ENCODE measurements at regions not wholly inside any gene's neighbourhood (a gene's known extent, or its start where the extent isn't known, plus 50 kb on each side); places are given as distances from the start of the nearest gene placed in this dataset.

DNA sequence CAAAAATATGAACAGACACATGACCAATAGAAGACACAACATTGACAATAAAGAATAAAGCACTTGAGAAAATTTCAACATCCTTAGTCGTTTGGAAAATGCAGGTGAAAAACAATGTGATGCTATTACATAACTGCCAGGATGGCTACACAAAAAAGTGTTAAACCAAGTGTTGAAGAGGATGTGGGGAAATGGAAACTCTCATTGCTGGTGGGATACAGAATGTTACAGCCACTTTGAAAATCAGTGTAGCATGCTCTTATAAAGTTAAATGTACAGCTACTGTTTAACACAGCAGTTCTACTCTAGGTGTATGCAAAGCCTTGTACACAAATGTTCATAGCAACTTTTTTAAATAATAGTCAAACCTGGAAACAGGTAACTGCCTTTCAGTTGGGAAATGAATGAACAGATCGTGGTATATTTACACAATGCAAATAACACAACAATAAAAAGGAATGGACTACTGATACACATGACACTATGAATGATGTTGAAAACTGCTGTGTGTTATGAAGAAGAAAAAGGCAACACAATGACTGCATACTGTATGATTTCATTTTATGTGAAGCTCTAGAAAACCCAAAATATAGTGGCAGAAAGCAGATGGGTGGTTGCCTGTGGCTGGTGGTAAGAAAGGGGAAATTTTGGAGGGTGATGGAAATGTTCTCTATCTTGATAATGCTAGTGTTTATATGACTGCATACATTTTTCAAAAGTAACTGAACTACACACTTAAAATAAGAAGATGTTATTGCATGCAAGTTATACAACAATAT is 102.2 kb upstream of the VIPR2 start:
- Histone ChIP-seq H3K27ac (no peak overlapping the region), H3K4me1 (replicated peaks in 1 of 2) (no peaks in the 10 kb centered on the region), H3K4me3 (no peak overlapping the region)
- no peak for ATAC-seq (replicated peaks in 6 of 8)
- WGBS, 10 experiments = 0 to 59% (median 2%) methylated on average over 1 to 2 of the region's 2 CpGs; no CpG with 5 or more reads in 2 of the 10 experiments
- in situ Hi-C loops (cut with MboI; ENCODE audit: low pct_unique_long_range_greater_than_20kb in 2 of 9, low sequenced_read_pairs in 9 of 9, unreplicated experiment in 9 of 9) = no loop called here

- in situ Hi-C loops (cut with MboI; ENCODE audit: low pct_unique_long_range_greater_than_20kb in 2 of 9, low sequenced_read_pairs in 9 of 9, unreplicated experiment in 9 of 9) = no loop called here
- Histone ChIP-seq H3K27ac (no peak overlapping the region), H3K4me1 (replicated peaks in 1 of 2) (no peaks in the 10 kb centered on the region), H3K4me3 (no peak overlapping the region)
- no peak for ATAC-seq (replicated peaks in 6 of 8)
- WGBS, 10 experiments = 0 to 100% (median 50%) methylated on average over 1 to 4 of the region's 4 CpGs
Measured at GRCh38 chr7:159240962-159241361, 96.3 kb upstream of the VIPR2 start.

DNA sequence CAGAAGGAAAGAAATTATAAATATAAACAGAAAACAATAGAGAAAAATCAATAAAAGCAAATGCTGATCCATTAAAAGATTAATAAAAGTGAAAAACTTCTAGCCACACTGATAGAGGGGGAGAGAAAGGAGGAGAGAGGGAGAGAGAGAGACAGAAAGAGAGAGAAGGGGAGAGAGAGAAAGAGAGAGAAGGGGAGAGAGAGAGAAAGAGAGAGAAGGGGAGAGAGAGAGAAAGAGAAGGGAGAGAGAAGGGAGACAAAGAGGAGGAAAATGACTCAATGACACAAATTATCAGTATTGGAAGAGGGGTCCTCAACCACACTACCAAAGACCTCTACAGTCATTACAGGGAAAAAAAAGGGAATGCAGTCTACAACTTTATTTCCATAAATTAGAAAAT is 94.4 kb upstream of the VIPR2 start:
- Histone ChIP-seq H3K27ac (no peak overlapping the region), H3K4me1 (replicated peaks in 1 of 2) (no peaks in the 10 kb centered on the region), H3K4me3 (no peak overlapping the region)
- ATAC-seq (replicated peaks in 6 of 8) = no peak
- in situ Hi-C loops (cut with MboI; ENCODE audit: low pct_unique_long_range_greater_than_20kb in 2 of 9, low sequenced_read_pairs in 9 of 9, unreplicated experiment in 9 of 9) = no loop called here

GRCh38 chr7:159238541-159238940 is 93.9 kb upstream of the VIPR2 start:
- Histone ChIP-seq H3K4me3 (no peak overlapping the region), H3K4me1 (replicated peaks in 1 of 2) (no peaks in the 10 kb centered on the region), H3K27ac (no peak overlapping the region)
- no peak for ATAC-seq (replicated peaks in 6 of 8)
- 0 to 91% (median 64%) methylated on average over 1 of the region's 1 CpG; no CpG with 5 or more reads in 1 of the 10 experiments for WGBS, 10 experiments
- in situ Hi-C loops (cut with MboI; ENCODE audit: low pct_unique_long_range_greater_than_20kb in 2 of 9, low sequenced_read_pairs in 9 of 9, unreplicated experiment in 9 of 9) = no loop called here

DNA sequence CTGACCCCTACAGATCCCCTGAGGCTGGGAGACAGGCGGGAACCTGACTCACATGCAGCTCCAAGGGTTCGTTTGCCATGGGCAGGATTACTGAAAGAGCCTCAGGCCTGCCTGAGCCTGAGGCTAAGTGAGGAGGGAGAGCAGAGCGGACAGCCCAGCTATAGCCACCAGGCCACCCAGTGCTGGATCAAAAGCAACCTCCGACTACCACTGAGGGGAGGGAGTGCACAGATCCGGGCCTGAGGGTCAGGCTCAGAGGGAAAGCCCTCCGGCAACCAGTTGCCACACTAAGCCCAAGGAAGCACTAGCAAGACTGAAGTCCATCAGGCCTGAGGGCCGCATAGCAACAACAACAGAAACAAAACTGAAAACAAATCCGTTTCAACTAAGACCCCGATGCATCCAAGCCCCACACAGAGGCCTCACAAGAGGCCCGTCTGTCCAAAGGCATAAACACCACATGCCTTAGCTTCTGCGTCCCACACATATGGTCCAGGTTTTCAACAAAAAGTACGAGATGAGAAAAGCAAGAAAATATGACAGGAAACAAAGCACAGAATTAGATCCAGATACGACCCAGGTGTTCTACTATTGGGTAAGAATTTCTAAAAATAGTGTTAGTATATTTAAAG is 92.5 kb upstream of the VIPR2 start:
- Histone ChIP-seq H3K27ac (no peak overlapping the region), H3K4me3 (no peak overlapping the region), H3K4me1 (replicated peaks in 1 of 2) (no peaks in the 10 kb centered on the region)
- ATAC-seq (replicated peaks in 6 of 8) = peak in 1 of 8 experiments; percentile 46
- in situ Hi-C loops (cut with MboI; ENCODE audit: low pct_unique_long_range_greater_than_20kb in 2 of 9, low sequenced_read_pairs in 9 of 9, unreplicated experiment in 9 of 9) = no loop called here
- 0 to 86% (median 61%) methylated on average over 1 to 10 of the region's 13 CpGs; no CpG with 5 or more reads in 1 of the 10 experiments for WGBS, 10 experiments

GRCh38 chr7:159231017-159231416 is 86.3 kb upstream of the VIPR2 start:
- no peak for ATAC-seq (replicated peaks in 6 of 8)
- Histone ChIP-seq H3K27ac (no peak overlapping the region), H3K4me3 (no peak overlapping the region), H3K4me1 (replicated peaks in 1 of 2) (no peaks in the 10 kb centered on the region)
- 60 to 100% (median 86%) methylated on average over 3 to 10 of the region's 33 CpGs; no CpG with 5 or more reads in 5 of the 10 experiments for WGBS, 10 experiments
- in situ Hi-C loops (cut with MboI; ENCODE audit: low pct_unique_long_range_greater_than_20kb in 2 of 9, low sequenced_read_pairs in 9 of 9, unreplicated experiment in 9 of 9) = no loop called here

GRCh38 chr7:159229683-159230475 is 85.2 kb upstream of the VIPR2 start:
- in situ Hi-C loops (cut with MboI; ENCODE audit: low pct_unique_long_range_greater_than_20kb in 2 of 9, low sequenced_read_pairs in 9 of 9, unreplicated experiment in 9 of 9) = no loop called here
- H3K4me3 ChIP-seq = no peak overlapping the region
- H3K4me1 ChIP-seq (replicated peaks in 1 of 2) = no peaks in the 10 kb centered on the region
- H3K27ac ChIP-seq = no peak overlapping the region
- WGBS, 10 experiments = 15 to 83% (median 42%) methylated on average over 2 to 12 of the region's 13 CpGs; no CpG with 5 or more reads in 3 of the 10 experiments
- no peak for ATAC-seq (replicated peaks in 6 of 8)

- no peak for ATAC-seq (replicated peaks in 6 of 8)
- Histone ChIP-seq H3K27ac (no peak overlapping the region), H3K4me1 (replicated peaks in 1 of 2) (no peaks in the 10 kb centered on the region), H3K4me3 (no peak overlapping the region)
- WGBS, 10 experiments = 0 to 94% (median 60%) methylated on average over 1 to 4 of the region's 5 CpGs; no CpG with 5 or more reads in 3 of the 10 experiments
- in situ Hi-C loops (cut with MboI; ENCODE audit: low pct_unique_long_range_greater_than_20kb in 2 of 9, low sequenced_read_pairs in 9 of 9, unreplicated experiment in 9 of 9) = no loop called here
Measured at GRCh38 chr7:159227433-159227832, 82.8 kb upstream of the VIPR2 start.

DNA sequence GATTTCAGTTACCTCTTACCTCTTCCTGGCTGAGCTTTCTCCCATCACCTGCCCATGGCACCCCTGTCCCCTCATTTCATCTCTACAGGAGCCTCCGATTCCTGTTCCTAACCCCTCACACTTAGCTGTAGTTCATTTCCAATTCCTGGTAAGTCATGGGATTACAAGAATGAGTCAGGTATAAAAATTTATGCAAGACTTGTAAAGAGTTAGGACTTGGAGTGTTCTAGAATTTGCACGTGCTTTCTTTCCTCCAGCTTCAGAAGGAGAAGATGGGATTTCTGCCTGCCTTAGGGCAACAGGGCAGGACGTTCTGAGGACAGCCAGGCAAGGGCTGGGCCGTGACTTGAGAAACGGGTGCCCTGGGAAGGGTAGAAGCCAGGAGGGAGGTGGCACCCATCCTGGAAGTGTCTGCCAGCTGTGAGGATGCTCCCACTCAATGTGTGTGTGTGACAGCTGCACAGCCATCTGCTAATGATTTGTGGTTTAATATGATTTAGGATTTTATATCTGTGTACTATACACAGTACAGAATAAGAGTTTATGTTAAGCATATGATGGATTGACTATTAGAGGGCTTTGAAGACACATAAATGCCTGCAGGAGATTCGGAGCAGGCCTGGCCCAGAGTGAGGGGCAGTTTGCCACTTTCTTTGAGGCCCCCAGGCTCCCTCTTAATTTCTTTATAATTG is 81.5 kb upstream of the VIPR2 start:
- Histone ChIP-seq H3K4me3 (no peak overlapping the region), H3K27ac (no peak overlapping the region), H3K4me1 (replicated peaks in 1 of 2) (no peaks in the 10 kb centered on the region)
- in situ Hi-C loops (cut with MboI; ENCODE audit: low pct_unique_long_range_greater_than_20kb in 2 of 9, low sequenced_read_pairs in 9 of 9, unreplicated experiment in 9 of 9) = no loop called here
- peak in 3 of 8 experiments; percentile 29 to 60 (median 57) for ATAC-seq (replicated peaks in 6 of 8)
- WGBS, 10 experiments = 0 to 86% (median 49%) methylated on average over 1 to 4 of the region's 6 CpGs; no CpG with 5 or more reads in 1 of the 10 experiments

- no peak for ATAC-seq (replicated peaks in 6 of 8)
- WGBS, 10 experiments = 39 to 80% (median 64%) methylated on average over 4 to 7 of the region's 7 CpGs; no CpG with 5 or more reads in 5 of the 10 experiments
- in situ Hi-C loops (cut with MboI; ENCODE audit: low pct_unique_long_range_greater_than_20kb in 2 of 9, low sequenced_read_pairs in 9 of 9, unreplicated experiment in 9 of 9) = no loop called here
- Histone ChIP-seq H3K4me1 (replicated peaks in 1 of 2) (no peaks in the 10 kb centered on the region), H3K4me3 (no peak overlapping the region), H3K27ac (no peak overlapping the region)
Measured at GRCh38 chr7:159218607-159219006, 73.9 kb upstream of the VIPR2 start.

DNA sequence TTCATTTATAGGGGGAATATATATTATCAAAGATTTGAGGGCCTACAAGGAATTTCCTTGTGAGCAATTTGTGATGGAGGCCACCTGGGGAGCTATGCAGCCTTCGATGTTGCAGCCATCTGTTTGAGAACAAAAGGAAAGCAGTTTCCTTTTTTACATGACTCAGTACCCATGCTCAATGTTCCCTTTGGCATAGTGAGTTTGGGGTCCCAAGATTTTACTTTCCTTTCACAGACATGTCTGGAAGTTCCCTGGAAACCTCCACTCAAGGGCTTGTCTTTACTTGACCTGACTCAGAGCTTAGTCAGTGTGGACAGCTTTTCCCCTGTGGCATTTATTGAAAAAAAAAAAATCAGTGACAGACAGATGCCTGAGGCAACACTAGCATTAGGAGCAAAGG is 73.5 kb upstream of the VIPR2 start:
- in situ Hi-C loops (cut with MboI; ENCODE audit: low pct_unique_long_range_greater_than_20kb in 2 of 9, low sequenced_read_pairs in 9 of 9, unreplicated experiment in 9 of 9) = no loop called here
- WGBS, 10 experiments = 0 to 11% (median 0%) methylated on average over 1 of the region's 1 CpG; no CpG with 5 or more reads in 5 of the 10 experiments

DNA sequence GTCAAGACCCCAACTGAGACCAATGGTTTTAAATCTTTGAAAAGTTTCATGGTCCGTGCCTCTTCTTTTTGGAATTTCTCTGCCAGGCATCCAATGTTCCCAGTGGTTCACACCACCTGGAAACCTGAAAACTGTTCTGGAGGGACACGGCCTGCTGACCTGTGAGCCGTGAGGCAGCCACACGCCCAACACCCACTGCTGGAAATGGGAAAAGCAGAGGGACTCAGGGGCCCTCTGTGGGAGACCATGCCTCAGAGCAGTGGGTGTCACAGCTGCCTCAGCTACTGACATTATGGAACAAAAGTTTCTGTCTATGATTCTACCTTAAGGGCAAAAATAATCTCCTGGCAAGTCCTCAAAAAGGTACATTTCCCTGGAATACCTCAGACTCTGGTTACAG is 70.4 kb upstream of the VIPR2 start:
- 10 to 100% (median 65%) methylated on average over 1 to 4 of the region's 4 CpGs; no CpG with 5 or more reads in 4 of the 10 experiments for WGBS, 10 experiments
- Histone ChIP-seq H3K4me1 (replicated peaks in 1 of 2) (no peaks in the 10 kb centered on the region), H3K4me3 (no peak overlapping the region), H3K27ac (no peak overlapping the region)
- in situ Hi-C loops (cut with MboI; ENCODE audit: low pct_unique_long_range_greater_than_20kb in 2 of 9, low sequenced_read_pairs in 9 of 9, unreplicated experiment in 9 of 9) = no loop called here
- ATAC-seq (replicated peaks in 6 of 8) = no peak

More for the DNA sequence above, 73.5 kb upstream of the VIPR2 start:
- H3K4me3 ChIP-seq = no peak overlapping the region
- H3K4me1 ChIP-seq (replicated peaks in 1 of 2) = no peaks in the 10 kb centered on the region
- ATAC-seq (replicated peaks in 6 of 8) = peak in 2 of 8 experiments; percentile 67 to 73
- H3K27ac ChIP-seq = no peak overlapping the region

DNA sequence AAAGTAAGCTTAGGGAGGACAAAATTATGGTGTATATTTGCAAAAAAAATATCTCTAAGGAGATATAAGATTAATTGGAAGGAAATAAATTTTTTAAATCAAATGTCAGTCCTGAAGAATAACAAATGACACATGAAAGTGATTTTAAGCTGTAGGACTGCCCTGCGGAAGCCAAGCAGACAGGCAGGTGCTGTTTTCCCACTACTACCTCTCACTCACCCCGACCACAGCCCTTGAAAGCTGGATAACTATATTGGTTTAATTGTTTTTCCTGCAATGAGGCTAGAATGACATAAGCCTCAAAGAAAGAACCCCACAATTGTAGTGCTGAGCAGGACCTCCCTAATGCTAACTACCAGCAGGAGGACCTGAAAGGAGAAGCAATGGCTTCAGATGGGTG is 68.6 kb upstream of the VIPR2 start:
- no peak overlapping the region for H3K27ac ChIP-seq

More for the DNA sequence above, 68.6 kb upstream of the VIPR2 start:
- 0 to 100% (median 47%) methylated on average over 1 to 2 of the region's 2 CpGs for WGBS, 10 experiments
- in situ Hi-C loops (cut with MboI; ENCODE audit: low pct_unique_long_range_greater_than_20kb in 2 of 9, low sequenced_read_pairs in 9 of 9, unreplicated experiment in 9 of 9) = no loop called here
- no peak for ATAC-seq (replicated peaks in 6 of 8)
- Histone ChIP-seq H3K4me3 (no peak overlapping the region), H3K4me1 (replicated peaks in 1 of 2) (no peaks in the 10 kb centered on the region)
